ENCODE measurements at regions not wholly inside any gene's neighbourhood (a gene's known extent, or its start where the extent isn't known, plus 50 kb on each side); places are given as distances from the start of the nearest gene placed in this dataset.

DNA sequence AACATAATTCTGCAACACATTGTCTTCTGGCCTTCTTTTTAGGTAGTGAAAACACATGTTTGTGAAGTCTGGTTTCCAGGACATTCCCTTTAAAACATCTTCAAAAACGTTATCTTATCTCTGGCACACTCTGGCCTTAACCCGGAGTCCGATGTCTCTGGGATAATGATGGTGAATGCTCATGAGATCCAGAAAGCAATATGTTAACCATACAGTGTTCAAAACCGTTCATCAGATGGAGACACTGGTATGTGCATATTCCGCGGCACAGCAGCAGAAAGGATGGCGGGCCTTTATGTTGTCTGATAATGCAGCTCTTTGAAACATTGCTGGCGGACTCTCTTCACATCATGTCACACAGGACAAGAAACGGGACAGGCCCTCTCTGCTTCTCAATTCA, 605.2 kb downstream of the CCDC171 start:
- no peak for FAIRE-seq

GRCh38 chr9:16161483-16161882, 608.6 kb downstream of the CCDC171 start:
- no peak for FAIRE-seq

GRCh38 chr9:16170119-16170518, 617.3 kb downstream of the CCDC171 start:
- FAIRE-seq: no peak

DNA sequence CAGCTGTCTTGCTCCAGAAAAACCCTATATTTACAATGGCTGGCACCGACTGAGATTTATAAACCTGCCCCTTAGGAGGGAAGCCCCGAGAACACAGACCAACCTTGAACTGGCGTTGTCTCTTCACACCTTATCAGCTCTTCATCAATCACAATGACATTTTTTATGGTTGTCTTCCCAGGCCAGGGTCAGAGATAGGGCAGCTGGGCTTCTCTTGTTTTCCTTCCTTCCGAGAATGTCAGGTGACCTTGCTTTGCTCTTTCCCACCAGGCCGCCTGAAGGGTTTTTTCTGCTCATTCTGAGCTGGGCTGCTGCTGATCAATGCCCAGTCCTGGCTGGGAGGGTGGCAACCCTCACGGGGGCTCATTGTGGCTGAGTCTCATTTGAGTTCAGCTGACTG, 619.1 kb downstream of the CCDC171 start:
- FAIRE-seq: no peak

DNA sequence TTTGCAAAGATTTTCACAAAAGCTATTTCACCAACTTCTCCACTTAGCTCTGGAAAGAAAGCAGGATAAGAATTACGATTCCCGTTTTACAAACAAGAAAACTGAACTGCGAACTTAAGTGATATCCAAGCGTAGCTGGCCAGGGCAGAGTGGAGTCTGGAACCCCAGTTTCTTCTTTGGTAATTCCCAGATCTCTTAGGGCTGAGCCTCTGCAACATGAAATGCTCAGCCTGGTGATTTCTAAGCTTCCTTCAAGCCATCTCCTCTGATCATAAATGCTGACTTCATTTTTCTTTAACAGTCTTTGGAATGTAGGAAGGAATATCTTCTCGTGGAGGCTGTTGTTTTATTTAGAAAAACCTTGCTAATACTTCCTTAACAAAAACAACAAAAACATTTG, 620.0 kb downstream of the CCDC171 start:
- no peak for FAIRE-seq

- FAIRE-seq: no peak
These were observed 622.1 kb downstream of the CCDC171 start for GRCh38 chr9:16174915-16175314.

DNA sequence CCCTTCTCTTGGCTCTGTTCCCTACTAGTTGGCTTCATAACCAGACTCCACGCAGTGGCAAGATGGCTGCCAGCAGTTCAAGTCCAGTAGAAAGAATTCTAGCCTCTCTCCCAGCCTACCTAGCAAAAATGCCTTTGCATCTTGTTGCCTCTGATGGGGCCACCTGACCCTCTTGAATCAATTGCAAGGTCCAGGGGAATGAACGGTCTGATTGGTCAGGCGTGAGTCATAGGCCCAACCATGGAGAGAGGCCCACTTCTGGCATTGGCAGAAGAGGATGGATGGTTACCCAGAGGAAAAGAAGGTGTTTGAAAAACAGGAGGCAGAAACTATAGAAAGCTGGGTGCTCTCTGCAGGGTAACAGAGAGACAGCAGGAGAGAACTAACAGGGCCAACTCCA, 622.6 kb downstream of the CCDC171 start:
- no peak for FAIRE-seq

- no peak for FAIRE-seq
These were observed 625.5 kb downstream of the CCDC171 start for GRCh38 chr9:16178294-16178693.

GRCh38 chr9:16179566-16179965, 626.7 kb downstream of the CCDC171 start:
- FAIRE-seq: no peak

DNA sequence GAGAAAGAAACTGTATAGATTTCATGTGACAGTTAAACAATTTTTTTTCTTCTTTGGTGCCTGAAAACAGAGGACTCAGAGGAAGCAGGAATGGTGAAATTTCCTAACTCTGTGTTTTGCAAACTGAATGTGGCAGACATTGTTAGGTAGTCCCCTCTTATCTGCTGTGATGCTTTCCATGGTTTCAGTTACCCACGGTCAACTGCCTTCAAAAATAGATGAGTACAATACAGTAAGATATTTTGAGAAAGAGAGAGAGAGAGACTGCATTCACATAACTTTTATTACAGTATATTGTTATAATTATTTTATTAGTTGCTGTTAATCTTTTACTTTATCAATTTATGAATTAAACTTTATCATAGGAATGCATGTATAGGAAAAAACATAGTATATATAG, 627.2 kb downstream of the CCDC171 start:
- no peak for FAIRE-seq

- FAIRE-seq: no peak
These were observed 627.7 kb downstream of the CCDC171 start for GRCh38 chr9:16180546-16180945.

DNA sequence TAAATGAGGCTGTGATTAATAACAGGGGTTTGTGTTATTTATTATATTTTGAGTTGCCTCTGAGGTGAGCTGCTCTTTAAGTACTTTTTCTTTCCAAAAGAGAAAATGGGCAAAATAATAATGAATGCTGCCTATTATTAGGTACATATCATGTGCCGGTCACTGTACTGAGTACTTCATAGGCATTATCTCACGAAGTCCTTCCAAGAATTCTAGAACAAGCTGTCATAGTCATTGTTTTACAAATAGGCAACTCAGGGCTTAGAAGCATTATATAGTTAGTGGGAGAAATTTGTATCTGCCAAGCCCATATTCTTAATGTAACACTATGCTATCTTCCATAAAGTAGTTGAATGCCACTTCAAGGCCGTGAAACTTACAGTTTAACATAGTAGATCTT, 628.7 kb downstream of the CCDC171 start:
- FAIRE-seq: no peak

GRCh38 chr9:16182784-16183183, 629.9 kb downstream of the CCDC171 start:
- no peak for FAIRE-seq

GRCh38 chr9:16184964-16185646, 632.3 kb downstream of the CCDC171 start:
- FAIRE-seq: no peak

GRCh38 chr9:16191191-16191590, 638.3 kb downstream of the CCDC171 start:
- FAIRE-seq: no peak

DNA sequence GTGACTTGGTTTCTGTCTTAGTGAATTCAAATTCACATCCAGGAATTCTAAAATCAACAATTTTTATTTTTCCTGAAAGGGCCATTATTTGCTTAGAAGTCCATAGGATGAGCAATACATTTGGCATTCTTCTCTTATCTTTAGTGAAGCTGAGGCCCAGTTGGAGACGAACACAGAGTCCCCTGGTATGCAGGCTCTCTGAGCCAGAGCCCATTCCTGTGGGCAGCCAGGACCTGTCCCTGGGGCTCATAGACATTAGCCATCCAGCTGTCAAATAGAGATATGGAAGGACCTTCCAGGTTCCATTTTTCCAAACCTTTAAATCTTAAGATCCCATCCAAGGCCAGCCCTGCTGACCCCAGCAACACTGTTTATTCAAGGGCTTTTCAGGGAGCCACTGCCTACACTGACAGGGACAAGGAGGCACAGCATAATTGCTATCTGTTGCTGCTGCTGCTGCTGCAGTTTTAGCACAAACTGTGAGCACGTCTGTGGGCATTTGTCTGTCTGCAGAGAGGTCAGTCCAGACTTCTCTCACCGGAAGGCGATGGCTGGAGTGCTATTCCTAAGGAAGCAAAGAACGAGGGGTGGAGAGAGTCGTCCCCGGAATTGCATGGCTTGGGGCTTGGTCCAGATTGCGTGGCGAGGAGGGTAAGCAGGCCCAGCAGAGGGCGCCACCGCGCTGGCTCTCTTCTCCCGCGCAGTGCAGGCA, 639.0 kb downstream of the CCDC171 start:
- no peak for FAIRE-seq

DNA sequence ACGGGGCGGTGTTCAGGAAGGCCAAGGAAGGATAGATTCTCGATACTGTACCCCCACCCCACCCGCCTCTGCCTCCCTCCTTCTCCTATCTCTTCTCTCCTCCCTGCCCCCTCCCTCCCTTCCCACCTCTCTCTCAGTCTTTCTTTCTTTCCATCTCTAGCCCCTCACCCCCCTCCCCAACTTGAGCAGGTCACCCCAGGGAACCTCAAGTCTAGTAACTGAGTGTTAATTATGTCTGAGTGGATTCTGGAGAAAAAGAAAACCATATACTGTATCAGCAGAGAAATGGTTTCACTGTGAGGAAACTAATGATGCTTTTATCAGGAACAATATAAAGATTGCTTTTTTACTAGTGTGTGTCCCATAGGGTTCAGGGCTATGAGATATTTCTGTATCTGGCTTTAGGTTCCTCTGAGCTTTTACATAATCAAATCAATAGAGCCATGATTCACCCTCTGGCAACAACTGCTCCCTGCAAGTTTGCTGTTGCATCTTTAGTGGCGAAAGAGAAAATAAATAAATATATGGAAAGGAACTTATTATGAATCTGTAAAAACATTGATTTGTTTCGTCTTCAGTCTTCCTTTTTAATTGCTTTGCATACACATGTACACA, 639.7 kb downstream of the CCDC171 start:
- FAIRE-seq: no peak

- FAIRE-seq: no peak
These were observed 640.2 kb downstream of the CCDC171 start for GRCh38 chr9:16193066-16193465.

DNA sequence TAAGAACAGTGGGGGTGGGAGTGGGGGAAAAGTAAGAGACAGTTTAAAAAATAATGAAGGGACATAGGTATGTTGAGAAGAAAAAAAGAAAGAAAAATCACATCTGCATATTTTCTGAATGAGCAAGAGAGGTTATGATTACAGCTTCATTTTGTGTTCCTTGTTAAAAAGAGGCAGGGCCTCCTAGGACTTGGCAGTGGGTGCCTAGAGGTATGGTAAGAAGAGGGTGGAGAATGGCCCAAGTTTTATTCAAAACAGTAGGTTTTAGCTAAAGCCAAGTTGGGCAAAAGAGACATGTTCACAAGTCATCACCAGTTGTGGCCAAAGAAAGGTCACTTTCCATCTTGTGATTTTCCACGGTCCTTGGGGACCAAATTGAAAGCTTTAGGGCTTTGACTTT, 643.4 kb downstream of the CCDC171 start:
- no peak for FAIRE-seq

DNA sequence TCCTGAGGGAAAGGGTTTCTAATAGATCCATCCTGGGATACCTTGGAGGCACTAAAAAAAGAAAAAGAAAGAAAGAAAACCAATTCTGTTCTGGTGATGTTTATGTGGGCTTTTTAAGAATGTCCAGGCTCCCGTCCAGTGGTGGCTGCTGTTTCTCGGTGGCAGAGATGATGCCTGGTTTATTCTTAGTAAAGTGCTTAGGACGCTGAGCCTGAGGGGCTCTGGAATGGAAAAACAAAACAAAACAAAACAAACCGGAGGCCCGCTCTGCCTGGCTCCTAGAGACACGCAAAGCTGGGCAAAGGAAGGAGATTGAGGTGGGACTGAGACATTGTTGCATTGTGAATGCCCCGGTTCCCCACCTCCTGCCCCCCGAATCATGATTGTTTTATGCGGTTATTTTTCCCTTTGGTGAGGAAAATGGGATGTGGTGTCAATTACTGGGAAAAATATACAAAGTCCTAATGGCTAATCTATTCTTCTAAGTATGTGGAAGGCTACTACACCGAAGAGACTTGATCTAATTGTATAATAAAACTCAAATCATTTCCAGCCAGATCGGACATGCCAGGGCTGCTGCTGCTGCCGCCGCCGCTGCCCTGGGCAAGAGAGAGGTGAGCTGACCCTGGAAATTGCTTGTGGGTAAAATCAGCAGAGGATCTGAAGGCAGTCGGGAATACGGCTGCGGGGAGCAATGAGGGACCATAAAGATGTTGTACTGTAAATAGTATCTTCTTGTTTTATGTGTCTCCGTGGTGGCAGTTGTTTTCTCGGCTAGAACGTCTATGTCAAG, 644.9 kb downstream of the CCDC171 start:
- no peak for FAIRE-seq

DNA sequence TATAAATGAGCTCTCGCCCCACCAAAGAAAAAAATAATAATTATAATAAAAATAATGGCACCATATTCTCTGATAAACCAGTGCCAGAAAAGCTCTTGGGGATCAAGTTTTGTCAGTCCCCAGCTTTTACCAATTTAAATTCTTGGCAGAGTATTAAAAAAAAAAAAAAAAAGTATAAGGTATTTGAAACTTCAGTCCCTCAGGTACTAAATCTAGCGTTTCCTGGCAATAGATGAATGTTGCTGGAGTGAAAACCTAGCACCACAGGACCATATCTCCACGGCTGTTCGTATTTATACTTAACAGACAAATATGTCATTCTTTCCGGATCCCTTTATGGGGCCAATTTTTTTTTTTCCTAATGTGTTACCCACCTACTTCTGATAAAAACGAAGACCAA, 646.2 kb downstream of the CCDC171 start:
- no peak for FAIRE-seq

DNA sequence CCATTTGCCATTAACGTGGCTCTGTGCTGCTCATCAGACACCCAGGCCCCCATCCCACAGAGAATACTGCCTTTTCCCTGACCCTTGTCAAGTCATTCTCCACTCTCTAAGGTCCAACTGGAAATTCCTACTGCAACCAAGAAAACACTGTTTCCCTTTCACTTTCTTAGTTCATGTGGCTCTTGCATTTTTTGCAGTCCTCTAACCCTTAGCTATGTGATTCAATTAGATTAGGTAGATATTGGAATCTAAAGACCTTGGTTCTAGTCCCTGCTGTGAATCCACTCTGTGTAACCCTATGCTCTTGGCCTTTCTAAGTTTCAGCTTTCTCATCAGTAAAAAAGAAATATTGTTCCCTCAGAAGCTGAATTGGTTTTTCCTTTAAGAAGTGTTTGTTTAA, 649.4 kb downstream of the CCDC171 start:
- FAIRE-seq: no peak

- FAIRE-seq: no peak
These were observed 650.3 kb downstream of the CCDC171 start for GRCh38 chr9:16202914-16203728.
